Stomach (tissue), 8 donors: ENCODE measurements at regions not wholly inside any gene's neighbourhood (a gene's known extent, or its start where the extent isn't known, plus 50 kb on each side); places are given as distances from the start of the nearest gene placed in this dataset.

Source experiments
- DNase-seq, 2 donors: peaks; one replicate each; pipeline versions ENCODE4 v3.0.0 to v3.0.0-alpha.2; 2013 to 2019
- H3K27ac ChIP-seq, 5 donors: fragments of 200-600 bp in 4 of 5; sonication (generic) in 4 of 5; one replicate each; pipeline ENCODE4 v1.5.1; 2013 to 2019; ENCODE audit warnings: mild to moderate bottlenecking in 1 of 5, moderate library complexity in 1 of 5
- H3K27me3 ChIP-seq, 3 donors: fragments of 200-600 bp; sonication (generic); one replicate each; pipeline ENCODE4 v1.5.1; 2017 to 2019; ENCODE audit warnings: mixed run types in 1 of 3
- H3K36me3 ChIP-seq, 4 donors: fragments of 200-600 bp; sonication (generic); 1 replicate in 3 of 4; 2 replicates in 1 of 4; pipeline ENCODE4 v1.5.1; 2016 to 2019
- H3K4me1 ChIP-seq, 4 donors: fragments of 200-600 bp; sonication (generic); one replicate each; pipeline ENCODE4 v1.5.1; 2016 to 2019
- H3K4me3 ChIP-seq, 4 donors: fragments of 200-600 bp; sonication (generic) in 3 of 4; one replicate each; pipeline ENCODE4 v1.5.1; 2016 to 2019; ENCODE audit warnings: mild to moderate bottlenecking in 1 of 4
- H3K9me3 ChIP-seq, 4 donors: fragments of 200-600 bp; sonication (generic); one replicate each; pipeline ENCODE4 v1.5.1; 2016 to 2019
- EP300 ChIP-seq: sonication (generic); formaldehyde crosslinking; IDR thresholded peaks from one replicate; pipeline ENCODE4 v1.6.1; 2017; ENCODE audit warnings: antibody characterized with exemption
- POLR2A ChIP-seq, 4 donors: fragments of 450-650 bp; IDR thresholded peaks; one replicate each; pipeline ENCODE4 v1.6.1; 2016; ENCODE audit warnings: antibody characterized with exemption in 4 of 4, control low read depth in 2 of 4, mild to moderate bottlenecking in 1 of 4, moderate library complexity in 1 of 4
- POLR2AphosphoS5 ChIP-seq, 3 donors: sonication (generic); formaldehyde crosslinking; IDR thresholded peaks; one replicate each; pipeline ENCODE4 v1.6.1; 2016; ENCODE audit warnings: antibody characterized with exemption in 3 of 3
- WGBS, 5 donors: extraction: QIAGEN DNeasy Blood & Tissue Kit in 3 of 5; methylation state at CpG; one replicate each; pipeline versions ENCODE4 v1.1.5 to v1.1.7; 2013 to 2018; 5-methylcytosine and 5-hydroxymethylcytosine counted together
- intact Hi-C: fragments of 100-400 bp; cut with DNase I; formaldehyde crosslinking; loops from one replicate; pipeline ENCODE4 v1.15.1; 2023; ENCODE audit warnings: low total_unique reads
- TF ChIP-seq, protein P1 (sequence below), 7 experiments: fragments of 450-650 bp in 4 of 7; fragments of 200-600 bp in 3 of 7; sonication (generic) in 3 of 7; IDR thresholded peaks; one replicate each; pipeline ENCODE4 v1.5.1; 2016 to 2019; ENCODE audit warnings: antibody characterized with exemption in 7 of 7, control low read depth in 2 of 7, mild to moderate bottlenecking in 1 of 7
- donor health status: healthy with polysubstance abuse.
- donor health status: Bipolar disorder and iron deficiency.
- donor health status: healthy.

DNA sequence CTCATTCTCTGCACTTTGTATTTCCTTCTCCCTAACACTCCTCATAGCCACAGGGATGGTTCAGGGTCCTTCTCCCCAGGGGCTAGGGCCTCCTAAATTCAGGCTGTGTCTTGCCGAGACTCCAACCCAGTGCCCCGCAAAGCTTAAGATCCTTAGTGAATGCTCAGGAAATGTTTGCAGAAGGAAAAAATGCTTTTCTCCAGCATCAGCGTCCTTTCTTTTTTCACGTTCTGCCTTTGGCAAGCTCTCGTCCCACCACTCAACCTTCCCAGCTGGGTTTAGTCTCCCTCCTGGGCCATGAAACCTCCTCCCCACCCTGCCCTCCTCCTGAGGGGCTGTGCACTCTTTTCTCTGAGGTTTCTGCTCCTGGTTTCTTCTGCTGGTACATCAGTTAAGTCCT is 503.8 kb upstream of the B3GAT1 start:
- Histone ChIP-seq H3K27ac (peak overlapping the region in 1 of 5 donors; percentile 64), H3K27me3 (peaks cover 0 to 19% (median 0%) of the 10 kb centered on the region in 3 donors), H3K9me3 (no peaks in the 10 kb centered on the region), H3K36me3 (no peaks in the 10 kb centered on the region), H3K4me3 (no peak overlapping the region), H3K4me1 (no peaks in the 10 kb centered on the region)
- peak in 1 of 2 donors; percentile 26 for DNase-seq
- intact Hi-C loops, result no loop called here
- TF ChIP-seq EP300 (no peak), POLR2AphosphoS5 (IDR thresholded peaks at IDR 0.05) (no peak), POLR2A (IDR thresholded peaks at IDR 0.05) (no peak)
- TF ChIP-seq, protein P1, sequence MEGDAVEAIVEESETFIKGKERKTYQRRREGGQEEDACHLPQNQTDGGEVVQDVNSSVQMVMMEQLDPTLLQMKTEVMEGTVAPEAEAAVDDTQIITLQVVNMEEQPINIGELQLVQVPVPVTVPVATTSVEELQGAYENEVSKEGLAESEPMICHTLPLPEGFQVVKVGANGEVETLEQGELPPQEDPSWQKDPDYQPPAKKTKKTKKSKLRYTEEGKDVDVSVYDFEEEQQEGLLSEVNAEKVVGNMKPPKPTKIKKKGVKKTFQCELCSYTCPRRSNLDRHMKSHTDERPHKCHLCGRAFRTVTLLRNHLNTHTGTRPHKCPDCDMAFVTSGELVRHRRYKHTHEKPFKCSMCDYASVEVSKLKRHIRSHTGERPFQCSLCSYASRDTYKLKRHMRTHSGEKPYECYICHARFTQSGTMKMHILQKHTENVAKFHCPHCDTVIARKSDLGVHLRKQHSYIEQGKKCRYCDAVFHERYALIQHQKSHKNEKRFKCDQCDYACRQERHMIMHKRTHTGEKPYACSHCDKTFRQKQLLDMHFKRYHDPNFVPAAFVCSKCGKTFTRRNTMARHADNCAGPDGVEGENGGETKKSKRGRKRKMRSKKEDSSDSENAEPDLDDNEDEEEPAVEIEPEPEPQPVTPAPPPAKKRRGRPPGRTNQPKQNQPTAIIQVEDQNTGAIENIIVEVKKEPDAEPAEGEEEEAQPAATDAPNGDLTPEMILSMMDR (IDR thresholded peaks at IDR 0.05), result no peak
- WGBS, 5 donors, result 61 to 76% (median 69%) methylated on average over 5 of the region's 5 CpGs

DNA sequence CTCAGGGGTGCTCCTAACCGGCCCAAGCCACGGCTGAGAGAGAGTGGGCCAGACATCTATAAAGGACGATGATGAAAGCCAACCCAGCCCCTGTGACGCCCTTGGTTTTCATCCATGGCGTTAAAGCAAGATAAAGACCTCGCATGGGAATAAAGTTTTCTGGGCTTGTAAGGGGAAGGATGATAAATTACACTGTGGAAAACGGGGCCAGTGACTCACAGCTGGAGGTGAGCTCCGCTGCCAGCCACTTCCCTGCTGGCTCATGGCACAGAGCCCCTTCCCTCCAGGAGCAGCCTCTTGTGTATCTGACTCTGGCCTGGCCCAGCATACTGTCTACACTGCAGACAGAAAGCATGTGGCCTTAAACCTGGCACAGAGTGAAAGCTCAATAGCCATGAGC is 503.2 kb upstream of the B3GAT1 start:
- no peak for TF ChIP-seq POLR2A (IDR thresholded peaks at IDR 0.05)
- TF ChIP-seq, protein P1 (IDR thresholded peaks at IDR 0.05), result no peak
- peak in 1 of 3 donors; percentile 12 for TF ChIP-seq POLR2AphosphoS5 (IDR thresholded peaks at IDR 0.05)
- no peak for TF ChIP-seq EP300
- intact Hi-C loops, result no loop called here
- WGBS, 5 donors, result 37 to 51% (median 45%) methylated on average over 7 to 8 of the region's 8 CpGs
- H3K4me3 ChIP-seq, result no peak overlapping the region
- no peaks in the 10 kb centered on the region for H3K36me3 ChIP-seq
- H3K27me3 ChIP-seq, result peaks cover 0 to 19% (median 0%) of the 10 kb centered on the region in 3 donors
- no peaks in the 10 kb centered on the region for H3K4me1 ChIP-seq
- peak in 1 of 2 donors; percentile 65 for DNase-seq
- H3K27ac ChIP-seq, result peak overlapping the region in 1 of 5 donors; percentile 64
- no peaks in the 10 kb centered on the region for H3K9me3 ChIP-seq

DNA sequence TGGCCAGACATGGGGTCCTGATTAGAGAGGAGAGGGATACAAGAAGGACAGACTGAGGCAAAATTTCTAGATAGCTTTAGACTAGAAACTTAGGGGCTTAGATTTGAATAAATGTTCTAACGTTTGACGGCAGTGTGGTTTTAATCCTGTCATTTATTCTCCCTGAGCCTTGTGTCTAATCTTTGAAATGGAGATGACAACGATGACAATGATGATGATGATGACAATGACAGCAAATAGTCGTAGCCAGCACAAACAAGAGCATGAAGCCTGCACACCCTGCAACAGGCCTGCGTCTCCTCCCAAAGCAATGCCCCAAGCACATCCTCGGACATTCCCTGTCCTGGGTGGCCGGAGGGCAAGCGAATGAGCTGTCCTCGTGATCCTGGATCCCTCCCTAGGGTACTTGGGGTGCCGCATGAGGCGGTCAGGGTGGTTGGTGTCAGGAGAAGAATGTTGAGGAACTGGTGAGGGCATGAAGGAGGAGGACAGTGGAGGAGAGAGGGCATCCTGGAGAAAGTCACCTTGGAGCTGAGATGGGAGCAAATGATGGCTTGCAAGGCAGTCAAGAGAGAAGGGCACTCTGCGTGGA is 502.1 kb upstream of the B3GAT1 start:
- 80 to 87% (median 85%) methylated on average over 12 of the region's 12 CpGs for WGBS, 5 donors
- peaks cover 0 to 13% (median 0%) of the 10 kb centered on the region in 3 donors for H3K27me3 ChIP-seq
- H3K4me3 ChIP-seq, result no peak overlapping the region
- peak overlapping the region in 1 of 5 donors; percentile 64 for H3K27ac ChIP-seq
- intact Hi-C loops, result no loop called here
- no peaks in the 10 kb centered on the region for H3K36me3 ChIP-seq
- no peak for DNase-seq
- no peaks in the 10 kb centered on the region for H3K4me1 ChIP-seq
- H3K9me3 ChIP-seq, result no peaks in the 10 kb centered on the region
- TF ChIP-seq, protein P1 (IDR thresholded peaks at IDR 0.05), result no peak
- no peak for TF ChIP-seq EP300
- no peak for TF ChIP-seq POLR2A (IDR thresholded peaks at IDR 0.05)
- no peak for TF ChIP-seq POLR2AphosphoS5 (IDR thresholded peaks at IDR 0.05)

DNA sequence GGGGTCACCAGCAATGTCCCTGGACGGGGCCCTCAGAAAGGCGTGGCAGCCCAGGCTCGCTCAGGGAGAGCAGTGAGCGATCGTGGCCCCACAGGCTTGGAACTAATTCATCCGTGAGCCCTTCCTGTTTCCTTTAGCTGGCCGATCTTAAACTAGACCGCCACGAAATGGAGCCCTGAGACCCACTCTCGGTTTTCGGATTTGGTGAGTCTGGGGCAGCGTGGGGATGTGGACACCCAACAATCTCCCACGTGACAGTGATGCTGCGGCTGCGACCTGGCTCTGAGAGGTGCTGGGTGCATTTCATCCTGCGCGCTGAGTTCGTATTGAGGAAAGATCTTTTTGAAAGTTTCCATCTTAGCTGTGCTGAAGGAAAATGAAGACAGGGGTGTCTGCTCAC is 501.3 kb upstream of the B3GAT1 start:
- Histone ChIP-seq H3K27ac (no peak overlapping the region), H3K4me3 (no peak overlapping the region), H3K27me3 (peaks cover 0 to 13% (median 0%) of the 10 kb centered on the region in 3 donors), H3K9me3 (no peaks in the 10 kb centered on the region), H3K36me3 (no peaks in the 10 kb centered on the region), H3K4me1 (no peaks in the 10 kb centered on the region)
- TF ChIP-seq POLR2A (IDR thresholded peaks at IDR 0.05), result no peak
- no peak for TF ChIP-seq EP300
- TF ChIP-seq, protein P1 (IDR thresholded peaks at IDR 0.05), result no peak
- no peak for TF ChIP-seq POLR2AphosphoS5 (IDR thresholded peaks at IDR 0.05)
- intact Hi-C loops, result no loop called here
- 74 to 83% (median 79%) methylated on average over 18 of the region's 18 CpGs for WGBS, 5 donors
- DNase-seq, result no peak
